CMK (cell line): ENCODE measurements at regions not wholly inside any gene's neighbourhood (a gene's known extent, or its start where the extent isn't known, plus 50 kb on each side); places are given as distances from the start of the nearest gene placed in this dataset.

Source experiments
- DNase-seq: peaks from one replicate; pipeline ENCODE4 v3.0.0-alpha.2; 2010; ENCODE audit warnings: low read depth

DNA sequence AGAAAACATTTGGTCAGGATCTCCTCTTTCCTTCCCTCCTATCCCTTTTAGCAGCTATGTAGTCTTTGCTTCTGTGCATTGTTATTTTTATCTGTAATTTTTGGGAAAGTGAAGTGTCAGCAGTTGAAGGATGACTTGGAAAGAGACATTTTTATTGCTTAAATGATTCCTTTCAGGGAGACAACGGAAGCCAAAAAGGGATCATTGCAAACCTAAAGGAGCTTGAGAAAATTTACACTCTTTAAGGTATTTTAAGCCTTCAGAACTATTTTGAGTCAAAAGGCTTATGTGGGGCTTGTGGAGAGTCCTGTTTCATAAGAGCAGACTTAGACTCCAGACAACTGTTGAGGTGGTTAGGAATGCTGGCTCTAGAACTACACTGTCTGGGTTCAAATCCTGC, 281.6 kb downstream of the KIF4B start:
- no peak for DNase-seq

DNA sequence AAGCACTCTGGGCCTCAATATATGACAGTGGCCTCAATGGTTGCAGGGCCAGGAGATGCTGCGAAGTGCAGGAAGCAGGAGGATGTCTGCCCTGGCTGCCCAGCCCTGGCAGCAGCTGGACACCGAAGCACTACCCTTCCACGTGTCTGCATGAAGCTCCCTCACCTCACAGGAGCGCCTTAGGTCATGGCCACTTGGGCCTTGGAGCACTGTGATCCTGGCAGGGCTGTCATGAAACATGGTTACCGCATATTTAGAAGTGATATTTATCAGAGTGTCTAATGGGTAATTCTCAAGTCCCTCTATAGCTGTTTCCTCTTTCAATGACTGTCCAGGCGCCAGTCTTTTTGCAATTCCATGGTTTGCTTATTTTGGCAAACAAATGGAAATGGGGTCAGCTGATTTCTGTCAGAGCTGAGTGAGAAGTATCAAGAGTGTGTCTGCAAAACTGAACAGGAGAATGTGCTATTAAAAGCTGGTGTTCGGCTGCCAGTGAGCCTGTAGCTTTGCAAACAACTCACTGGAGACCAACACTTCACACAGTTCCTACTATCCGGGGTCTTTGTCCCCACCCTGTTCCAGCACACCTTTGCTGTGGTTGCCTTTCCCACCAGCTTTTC, 285.9 kb downstream of the KIF4B start:
- no peak for DNase-seq

DNA sequence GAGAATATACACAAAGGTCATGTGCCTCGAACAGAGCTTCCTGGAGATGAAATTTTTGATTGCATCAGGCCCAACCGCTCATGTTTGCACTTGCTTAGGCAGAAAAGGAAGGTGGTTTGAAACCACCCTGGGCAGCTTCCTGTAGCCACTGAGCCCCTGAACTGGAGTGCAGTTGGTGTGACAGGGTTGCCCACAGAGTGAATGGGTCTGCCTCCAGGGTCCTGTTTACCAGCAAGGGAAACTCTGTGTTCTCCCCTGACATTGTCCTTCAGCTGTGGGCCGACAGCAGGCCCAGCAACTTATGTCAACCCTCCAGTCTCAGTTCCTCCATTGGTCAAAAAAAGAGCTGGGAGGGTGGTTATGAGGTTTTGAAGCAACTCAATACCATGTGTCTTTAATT, 289.6 kb downstream of the KIF4B start:
- DNase-seq: no peak

DNA sequence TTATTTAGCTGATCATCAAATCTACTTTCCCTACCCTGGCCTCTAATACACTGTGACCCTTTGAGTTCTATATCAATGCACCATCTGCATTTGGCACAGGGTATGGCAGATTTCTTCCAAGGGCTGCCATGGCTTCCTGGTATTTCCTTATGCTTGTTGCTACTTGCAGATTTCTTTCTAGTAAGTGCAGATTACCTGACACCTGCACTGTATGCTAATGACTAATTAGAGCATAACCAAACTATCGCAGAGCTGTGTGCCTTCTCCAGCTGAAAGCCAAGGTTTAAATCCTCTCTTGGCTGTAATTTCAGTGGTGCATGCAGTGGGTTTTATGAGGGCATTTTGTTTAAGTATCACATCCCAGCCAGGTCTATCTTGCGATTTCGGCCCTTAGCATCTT, 293.7 kb downstream of the KIF4B start:
- no peak for DNase-seq

DNA sequence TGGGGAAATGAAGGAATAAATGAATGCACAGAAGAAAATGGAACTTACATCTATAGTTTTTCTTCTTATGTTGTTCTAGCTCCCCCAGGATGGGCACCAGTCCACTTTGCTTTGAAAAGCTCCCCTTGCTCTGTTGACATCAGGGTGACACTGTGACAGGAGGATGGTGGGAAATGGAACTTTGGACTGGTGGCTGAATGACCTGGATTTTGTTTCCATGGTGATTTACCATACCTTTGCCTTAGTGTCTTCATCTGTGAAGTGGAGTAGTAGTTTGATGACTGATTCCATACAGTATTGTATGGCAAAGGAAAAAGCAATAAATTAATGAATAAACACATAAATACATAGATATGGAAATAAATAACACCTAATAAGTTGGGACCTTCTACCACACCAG, 294.7 kb downstream of the KIF4B start:
- DNase-seq: no peak

DNA sequence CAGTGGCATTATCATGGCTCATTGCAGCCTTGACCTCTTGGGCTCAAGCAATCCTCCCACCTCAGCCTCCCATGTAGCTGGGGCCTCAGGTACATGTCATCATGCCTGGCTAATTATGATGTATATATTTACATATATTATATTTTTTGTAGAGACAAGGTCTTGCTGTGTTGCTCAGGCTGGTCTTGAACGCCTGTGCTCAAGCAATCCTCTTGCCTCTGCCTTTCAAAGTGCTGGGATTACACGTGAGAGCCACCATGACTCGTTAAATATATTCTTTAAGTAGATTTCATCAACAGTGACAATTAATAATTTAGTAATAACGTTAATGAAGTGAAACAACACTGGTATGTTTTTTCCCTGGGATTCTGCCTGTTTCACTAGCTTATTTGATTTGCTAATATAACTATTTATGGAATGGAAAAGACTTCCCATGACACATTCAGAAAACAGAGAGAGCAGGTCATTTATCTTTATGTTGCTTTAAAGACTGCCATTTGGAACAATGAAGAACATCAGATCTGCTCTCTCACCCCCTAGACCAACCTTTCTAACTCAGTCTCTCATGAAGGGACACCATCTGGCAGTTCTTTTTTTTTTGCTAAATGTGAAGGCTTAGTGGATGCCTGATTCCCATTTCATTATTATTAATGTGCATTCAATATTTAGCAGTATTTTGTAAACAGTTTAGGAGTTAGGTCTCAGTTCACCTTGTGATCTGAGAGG, 295.6 kb downstream of the KIF4B start:
- DNase-seq: no peak

DNA sequence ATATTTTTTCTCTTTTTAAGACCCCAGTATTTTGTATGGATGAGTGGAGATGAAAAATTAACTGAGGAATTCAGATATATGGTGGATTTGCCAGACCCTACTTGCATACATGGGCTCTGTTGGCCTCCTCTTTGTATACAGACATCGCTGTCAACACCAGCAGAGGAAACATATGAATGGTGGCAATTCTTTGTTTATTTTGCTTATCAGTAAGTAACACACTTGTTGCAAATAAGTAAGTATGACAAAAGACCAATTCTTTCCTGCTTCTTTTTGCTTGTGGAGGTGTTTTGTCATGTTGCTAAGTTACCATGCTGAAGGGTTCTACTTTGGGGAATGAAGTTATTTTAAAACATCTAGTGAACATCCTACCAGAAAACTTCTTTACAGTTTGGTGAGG, 298.2 kb downstream of the KIF4B start:
- no peak for DNase-seq

DNA sequence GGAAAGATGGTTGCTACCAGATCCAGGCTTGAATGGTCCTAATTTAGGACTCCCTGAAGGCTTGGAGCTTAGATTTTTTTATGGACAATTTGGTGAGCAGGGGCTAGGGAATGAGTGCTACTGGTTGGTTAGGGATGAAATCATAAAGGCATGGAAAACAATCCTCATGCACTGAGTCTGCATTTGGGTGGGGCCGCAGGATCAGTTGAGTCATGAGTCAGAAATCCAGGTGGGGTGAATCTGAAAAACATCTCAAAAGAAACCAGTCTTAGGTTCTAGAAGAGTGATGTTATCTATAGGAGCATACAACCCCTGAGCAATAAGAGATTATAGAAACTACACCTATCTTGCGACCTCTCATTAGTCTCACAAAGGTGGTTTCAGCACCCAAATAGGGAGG, 300.0 kb downstream of the KIF4B start:
- DNase-seq: no peak

DNA sequence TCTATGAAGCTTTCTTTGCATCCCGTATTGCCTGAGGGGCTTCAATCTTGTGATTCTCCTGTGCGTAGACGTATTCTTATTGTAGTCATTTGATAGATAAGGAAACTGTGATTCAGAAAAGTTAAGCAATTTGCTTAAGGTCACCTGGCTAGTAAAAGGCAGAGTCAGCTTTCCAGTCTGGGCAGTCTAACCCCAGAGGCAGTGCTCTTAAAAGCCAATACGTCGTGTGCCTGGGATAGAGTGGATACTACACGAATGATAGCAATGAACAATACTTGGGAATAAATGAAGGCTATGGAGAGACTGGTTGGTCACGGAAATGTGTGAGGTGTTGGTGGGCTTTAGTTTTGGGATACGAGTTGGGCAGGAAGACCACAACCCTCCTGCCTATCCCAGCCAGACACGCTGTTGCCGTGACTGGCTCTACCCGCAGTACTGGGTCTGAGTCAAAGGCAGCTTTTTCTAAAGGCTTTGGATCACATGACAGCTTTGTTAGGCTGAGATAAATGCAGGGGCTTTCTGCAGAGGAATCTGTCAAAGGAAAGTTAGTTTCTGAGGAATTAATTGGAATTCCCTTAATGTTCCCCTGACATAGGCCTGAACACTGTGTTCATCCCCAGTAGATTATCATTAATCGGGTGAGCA, 302.6 kb downstream of the KIF4B start:
- DNase-seq: no peak

DNA sequence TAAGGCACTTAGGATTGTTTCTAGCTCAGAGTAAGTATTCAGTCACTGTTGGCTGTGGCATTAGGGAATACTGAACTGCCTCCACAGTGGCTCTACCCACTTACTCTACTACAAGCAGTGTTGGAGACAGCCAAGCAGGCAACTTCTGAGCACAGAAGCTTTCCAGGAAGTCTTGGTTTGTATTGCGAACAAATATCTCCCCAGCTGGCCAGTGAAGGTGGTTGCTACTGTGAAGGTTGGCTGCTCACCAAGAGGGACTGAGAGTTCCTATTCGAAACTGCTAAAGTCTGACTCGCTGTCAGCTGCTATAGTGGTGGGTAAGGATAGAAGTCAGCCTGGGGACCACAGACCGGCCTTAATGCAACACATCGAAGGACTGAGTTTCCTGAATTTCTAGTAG, 319.1 kb downstream of the KIF4B start:
- DNase-seq: no peak

DNA sequence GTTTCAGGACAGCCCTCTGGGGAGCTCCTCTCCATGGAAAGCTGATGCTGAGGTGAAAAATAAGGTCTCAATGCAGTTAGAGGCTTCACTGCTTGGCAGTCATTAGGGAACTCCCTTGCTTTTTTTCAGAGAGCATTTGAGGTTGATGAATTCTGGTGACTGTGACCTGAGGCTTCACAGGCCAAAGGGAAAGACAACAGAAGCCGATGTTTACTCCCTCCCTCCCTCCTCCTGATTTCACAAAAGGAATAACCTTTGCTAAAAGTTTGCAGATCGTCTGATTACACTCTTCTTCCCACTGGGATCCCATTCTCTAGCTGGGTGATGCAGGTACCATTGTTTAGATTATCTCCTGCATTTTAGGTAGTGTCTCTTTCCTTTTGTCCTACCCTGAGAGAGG, 329.4 kb downstream of the KIF4B start:
- DNase-seq: no peak

DNA sequence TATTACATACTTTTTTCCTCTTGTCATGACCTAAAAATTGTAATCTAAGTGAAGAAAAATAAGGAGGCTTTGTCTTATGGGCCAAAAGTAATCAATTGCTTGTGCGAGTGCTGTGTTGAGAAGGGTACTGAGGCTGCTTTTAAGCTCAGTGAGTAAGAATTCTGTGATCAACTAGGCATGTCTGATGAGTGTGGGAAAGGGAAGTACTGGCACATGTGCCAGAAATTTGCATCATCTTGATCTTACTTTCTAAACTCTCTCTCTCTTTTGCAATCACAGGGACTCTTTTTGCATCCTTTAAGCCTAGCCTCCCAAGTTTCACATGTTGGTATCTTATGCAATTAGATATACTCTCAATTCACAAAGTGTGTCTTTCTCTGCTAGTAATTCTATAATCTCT, 329.9 kb downstream of the KIF4B start:
- DNase-seq: no peak

DNA sequence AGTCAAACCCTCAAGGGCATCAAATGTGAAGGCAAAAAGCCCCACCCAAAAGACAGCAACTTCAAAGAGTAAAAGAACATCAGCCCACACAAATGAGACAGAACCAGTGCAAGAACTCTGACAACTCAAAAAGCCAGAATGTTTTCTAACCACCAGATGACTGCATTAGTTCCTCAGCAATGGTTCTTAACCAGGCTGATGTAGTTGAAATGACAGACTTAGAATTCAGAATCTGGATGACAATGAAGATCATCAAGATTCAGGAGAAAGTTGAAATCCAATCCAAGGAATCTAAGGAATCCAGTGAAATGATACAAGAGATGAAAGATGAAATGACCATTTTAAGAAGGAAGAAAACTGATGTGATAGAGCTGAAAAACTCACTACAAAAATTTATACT, 339.7 kb downstream of the KIF4B start:
- DNase-seq: no peak

DNA sequence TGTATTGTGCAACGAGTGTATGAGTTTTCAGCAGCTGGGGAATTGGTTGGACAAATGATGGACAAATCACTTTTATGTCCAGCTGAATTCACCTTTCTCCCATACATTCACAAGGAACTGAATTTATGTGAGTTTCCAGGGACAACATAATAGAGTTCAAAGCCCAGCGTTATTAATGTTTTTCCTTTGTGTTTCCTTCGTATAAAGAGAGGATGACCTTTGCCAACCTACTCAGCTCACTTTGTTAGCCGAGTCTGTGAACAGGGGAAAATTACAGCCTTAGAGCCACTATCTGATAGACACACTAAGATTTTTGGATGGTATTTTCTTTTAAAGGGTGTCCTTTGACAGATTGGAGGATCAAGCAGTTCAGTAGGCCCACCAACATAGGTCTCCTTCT, 352.5 kb downstream of the KIF4B start:
- no peak for DNase-seq

DNA sequence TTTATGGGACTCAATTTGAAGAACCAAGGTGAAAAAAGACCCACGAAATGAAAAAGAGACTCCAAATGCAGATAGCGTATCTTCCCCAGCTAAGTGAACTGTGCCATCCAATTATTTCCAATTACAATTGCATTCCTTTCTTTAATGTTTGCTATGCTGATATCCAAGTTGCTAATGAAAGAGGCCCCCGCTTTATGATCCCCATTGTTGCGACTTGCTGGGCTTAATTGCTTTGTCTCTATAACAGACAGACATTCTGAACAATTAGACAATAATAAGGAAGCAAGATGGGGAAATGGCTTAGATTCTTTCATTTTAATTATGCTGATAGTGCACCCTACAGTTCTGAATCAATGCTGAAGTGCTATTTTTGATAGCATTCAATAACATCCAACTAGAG, 354.3 kb downstream of the KIF4B start:
- DNase-seq: no peak

DNA sequence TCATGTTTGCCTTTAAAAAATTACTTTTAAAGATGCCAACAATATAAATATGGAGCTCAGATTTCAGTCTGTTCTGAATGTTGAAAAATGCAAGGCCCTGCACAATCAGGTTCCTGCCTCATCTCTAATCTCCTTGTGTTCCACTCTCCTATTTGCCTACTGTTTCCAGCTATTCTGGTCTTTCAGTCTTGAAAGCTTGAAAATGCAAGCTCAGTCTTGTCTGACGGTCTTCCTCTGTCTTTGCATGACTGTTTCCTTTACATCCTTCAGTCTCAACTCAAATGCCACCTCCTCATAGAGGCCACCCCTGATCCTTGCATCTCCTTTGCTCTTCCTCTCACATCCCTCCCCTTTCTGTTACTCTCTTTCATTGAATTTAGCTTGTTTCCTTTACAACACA, 354.9 kb downstream of the KIF4B start:
- DNase-seq: no peak

DNA sequence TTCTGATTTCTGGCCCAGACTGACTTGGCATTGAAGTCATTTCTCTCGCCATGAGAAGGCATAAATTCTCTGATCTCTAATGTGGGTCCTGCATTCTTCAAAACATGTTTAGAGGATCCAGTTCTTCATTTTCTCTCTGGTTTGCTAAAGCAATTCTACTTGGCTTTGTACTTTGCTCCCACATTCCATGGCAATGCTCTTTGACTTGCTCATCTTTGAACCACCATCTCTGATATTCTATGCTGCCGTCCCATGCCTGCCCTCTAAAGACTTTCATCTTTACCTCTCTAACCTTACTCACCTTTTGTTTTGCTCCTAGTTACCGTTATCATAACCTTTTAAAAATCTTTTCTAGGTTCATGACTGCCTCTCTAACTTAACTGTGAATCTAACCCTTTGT, 366.9 kb downstream of the KIF4B start:
- DNase-seq: no peak

DNA sequence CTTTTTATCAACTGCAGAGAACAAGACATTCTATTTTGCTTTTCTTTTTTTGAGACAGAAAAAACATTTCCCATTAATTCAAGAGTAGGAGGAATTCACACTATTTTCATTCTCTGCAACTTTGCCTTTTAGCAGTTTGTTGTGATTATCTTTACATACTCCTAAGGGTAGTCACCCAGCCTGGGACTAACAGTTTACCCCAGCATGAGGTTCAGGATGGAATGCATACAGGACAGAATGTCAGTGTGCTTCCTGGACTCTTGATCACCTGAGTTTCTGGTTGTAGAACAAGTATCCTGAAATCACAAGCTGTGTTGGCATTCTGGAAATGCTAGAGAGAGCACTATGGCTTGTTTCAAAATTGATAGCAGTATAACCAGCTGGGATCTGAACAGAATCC, 368.1 kb downstream of the KIF4B start:
- DNase-seq: no peak

DNA sequence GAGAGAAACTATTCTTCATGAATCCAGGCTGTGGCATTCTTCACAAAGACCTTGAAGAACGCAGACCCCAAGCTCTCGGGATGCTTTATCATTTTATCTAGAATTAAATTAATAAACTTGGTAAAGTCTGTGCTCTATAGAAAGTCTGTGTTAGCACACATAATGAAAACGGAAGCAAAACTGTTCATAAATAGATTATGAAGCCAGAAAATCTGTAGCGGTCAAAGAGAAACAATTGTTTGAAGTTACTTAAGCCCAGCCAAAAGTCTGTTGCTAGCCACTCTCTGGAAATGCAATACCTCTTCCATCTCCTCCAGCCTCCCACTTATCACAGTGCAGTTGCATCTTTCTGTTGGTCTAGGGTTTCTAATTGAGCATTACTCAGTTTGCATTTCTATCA, 375.9 kb downstream of the KIF4B start:
- DNase-seq: no peak

DNA sequence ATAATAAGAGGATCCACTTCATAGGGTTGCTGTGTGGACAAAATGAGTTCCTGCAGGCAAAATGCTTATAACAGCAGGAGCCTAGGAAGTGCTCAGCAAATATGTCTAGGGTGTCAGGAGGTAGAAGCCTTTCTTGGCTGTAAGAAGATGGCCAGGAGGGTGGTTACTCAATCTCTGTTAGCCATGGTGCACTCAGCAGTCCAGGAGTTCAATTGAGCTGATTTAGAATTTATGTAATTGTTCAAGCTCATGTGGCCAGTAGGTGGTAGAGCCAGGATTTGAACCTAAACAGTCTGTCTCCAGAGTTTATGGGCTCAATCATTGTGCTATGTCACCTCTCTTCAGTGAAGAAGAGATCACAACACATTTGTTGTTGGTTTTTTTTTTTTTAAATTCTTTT, 381.2 kb downstream of the KIF4B start:
- no peak for DNase-seq

DNA sequence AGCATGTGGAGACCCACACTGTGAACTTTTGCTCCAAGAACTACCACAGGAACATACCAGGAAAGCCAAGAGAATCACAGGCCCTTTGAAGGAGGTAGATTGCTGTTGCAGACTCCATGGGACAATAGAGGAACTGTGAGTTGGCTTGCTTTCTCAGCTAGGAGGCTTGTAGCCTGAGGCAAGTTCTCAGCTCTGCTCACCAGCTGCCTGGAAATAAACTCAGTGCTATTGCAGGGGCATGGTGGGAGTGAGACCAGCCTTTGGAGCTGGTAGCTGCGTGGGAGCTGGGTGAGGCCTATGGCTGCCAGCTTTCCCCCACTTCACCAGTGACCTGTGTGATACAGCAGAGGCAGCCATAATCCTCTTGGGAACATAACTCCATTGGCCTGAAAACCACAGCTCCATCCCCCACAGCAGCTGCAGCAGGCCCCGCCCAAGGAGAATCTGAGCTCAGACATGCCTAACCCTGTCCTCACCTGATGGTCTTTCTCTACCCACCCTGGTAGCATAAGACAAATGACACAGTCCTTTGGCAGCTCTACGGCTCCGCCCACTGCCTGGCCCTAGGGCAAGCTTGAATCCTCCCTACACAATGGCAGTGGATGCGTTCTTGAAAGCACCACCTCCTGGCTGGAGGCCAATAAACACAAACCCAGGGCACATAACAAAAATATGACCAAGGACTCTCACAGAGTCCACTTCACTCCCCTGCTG, 389.5 kb downstream of the KIF4B start:
- no peak for DNase-seq

DNA sequence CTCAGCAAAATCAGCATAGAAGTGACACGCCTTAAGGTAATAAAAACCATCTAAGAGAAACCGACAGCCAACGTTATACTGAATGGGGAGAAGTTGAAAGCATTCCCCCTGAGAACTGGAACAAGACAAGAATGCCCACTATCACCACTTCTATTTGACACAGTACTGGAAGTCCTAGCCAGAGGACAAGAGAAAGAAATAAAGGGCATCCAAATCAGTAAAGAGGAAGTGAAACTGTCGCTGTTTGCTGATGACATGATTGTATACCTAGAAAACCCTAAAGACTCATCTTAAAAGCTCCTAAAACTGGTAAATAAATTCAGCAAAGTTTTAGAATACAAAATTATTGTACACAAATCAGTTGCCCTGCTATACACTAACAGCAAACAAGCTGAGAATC, 393.3 kb downstream of the KIF4B start:
- no peak for DNase-seq

DNA sequence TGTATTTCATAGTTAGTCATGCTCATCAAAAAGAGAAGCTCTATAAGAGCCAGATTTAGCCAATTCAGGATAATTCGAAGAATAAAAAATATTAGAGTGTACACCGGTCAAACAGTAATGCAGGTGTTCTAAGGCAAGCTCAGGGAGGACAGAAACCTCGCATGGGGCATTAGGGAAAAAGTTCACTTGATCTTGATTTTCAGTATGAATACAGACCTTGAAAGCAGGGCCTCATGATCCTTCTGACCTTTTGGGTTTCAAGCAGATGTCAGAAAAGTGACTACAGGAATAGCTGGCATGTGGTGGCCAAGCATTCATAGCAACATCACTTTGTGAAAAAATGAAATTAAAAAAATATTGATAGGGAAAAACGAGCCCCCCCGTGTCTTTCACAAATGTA, 394.9 kb downstream of the KIF4B start:
- DNase-seq: no peak
